HuH-7 (cell line): ENCODE measurements at regions not wholly inside any gene's neighbourhood (a gene's known extent, or its start where the extent isn't known, plus 50 kb on each side); places are given as distances from the start of the nearest gene placed in this dataset.
"Not testable (repeated sequence)": the region's sequence is repeated elsewhere in the genome, so short reads cannot be mapped to it uniquely, and the experiment has no call there.

ENCODE experiments used
- DNase-seq: peaks from one replicate; pipeline ENCODE4 v3.0.0; 2011; ENCODE audit warnings: low spot score

- DNase-seq, result no peak
Measured at GRCh38 chr10:100662067-100662466, 83.3 kb upstream of the PAX2 start.

- no peak for DNase-seq
Measured at GRCh38 chr10:100664316-100665149, 80.8 kb upstream of the PAX2 start.

- not testable (repeated sequence) for DNase-seq
Measured at GRCh38 chr10:100666634-100667033, 78.7 kb upstream of the PAX2 start.

GRCh38 chr10:100669616-100670015 is 75.8 kb upstream of the PAX2 start:
- DNase-seq, result no peak

GRCh38 chr10:100670368-100670767 is 75.0 kb upstream of the PAX2 start:
- no peak for DNase-seq

GRCh38 chr10:100670828-100671479 is 74.4 kb upstream of the PAX2 start:
- DNase-seq, result peak; percentile 73

GRCh38 chr10:100672199-100672598 is 73.2 kb upstream of the PAX2 start:
- no peak for DNase-seq

- DNase-seq, result no peak
Measured at GRCh38 chr10:100677290-100677945, 68.0 kb upstream of the PAX2 start.

- DNase-seq, result no peak
Measured at GRCh38 chr10:100679327-100679726, 66.1 kb upstream of the PAX2 start.

GRCh38 chr10:100683004-100683403 is 62.4 kb upstream of the PAX2 start:
- DNase-seq, result no peak

- DNase-seq, result no peak
Measured at GRCh38 chr10:100683545-100684300, 61.7 kb upstream of the PAX2 start.

- DNase-seq, result no peak
Measured at GRCh38 chr10:100684688-100685235, 60.6 kb upstream of the PAX2 start.

- no peak for DNase-seq
Measured at GRCh38 chr10:100685331-100685730, 60.1 kb upstream of the PAX2 start.

- no peak for DNase-seq
Measured at GRCh38 chr10:100687143-100688003, 58.0 kb upstream of the PAX2 start.

GRCh38 chr10:100688201-100688600 is 57.2 kb upstream of the PAX2 start:
- no peak for DNase-seq

GRCh38 chr10:100693821-100694220 is 51.6 kb upstream of the PAX2 start:
- no peak for DNase-seq
